Cerebellar cortex (tissue), 1 donor: ENCODE measurements at regions not wholly inside any gene's neighbourhood (a gene's known extent, or its start where the extent isn't known, plus 50 kb on each side); places are given as distances from the start of the nearest gene placed in this dataset.

Source experiments
- DNase-seq: peaks from one replicate; pipeline ENCODE4 v3.0.0-alpha.2; 2015; ENCODE audit warnings: low spot score

DNA sequence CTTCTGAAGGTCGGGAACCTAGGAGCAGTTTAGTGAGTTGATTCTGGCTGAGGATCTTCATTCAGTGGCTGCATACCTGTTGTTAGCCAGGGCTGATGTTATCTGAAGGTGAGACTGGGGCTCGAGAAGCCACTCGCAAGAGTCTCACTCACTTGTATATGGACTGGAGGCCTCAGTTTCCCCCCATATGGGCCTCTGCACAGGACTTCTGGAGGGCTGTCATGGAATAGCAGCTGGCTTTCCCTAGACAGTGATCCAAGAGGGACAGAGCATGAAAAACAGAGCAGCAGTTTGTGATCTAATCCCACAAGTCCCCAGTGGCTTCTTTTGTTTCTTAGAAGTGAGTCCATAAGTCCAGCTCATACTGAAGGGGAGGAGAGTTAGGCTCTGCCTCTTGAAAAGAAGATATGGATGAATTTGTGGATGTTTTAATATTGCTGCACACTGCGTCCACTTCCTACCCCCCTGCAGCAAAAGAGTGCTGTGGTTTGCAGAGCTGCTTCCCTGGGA is 623.4 kb downstream of the CDH26 start:
- no peak for DNase-seq

DNA sequence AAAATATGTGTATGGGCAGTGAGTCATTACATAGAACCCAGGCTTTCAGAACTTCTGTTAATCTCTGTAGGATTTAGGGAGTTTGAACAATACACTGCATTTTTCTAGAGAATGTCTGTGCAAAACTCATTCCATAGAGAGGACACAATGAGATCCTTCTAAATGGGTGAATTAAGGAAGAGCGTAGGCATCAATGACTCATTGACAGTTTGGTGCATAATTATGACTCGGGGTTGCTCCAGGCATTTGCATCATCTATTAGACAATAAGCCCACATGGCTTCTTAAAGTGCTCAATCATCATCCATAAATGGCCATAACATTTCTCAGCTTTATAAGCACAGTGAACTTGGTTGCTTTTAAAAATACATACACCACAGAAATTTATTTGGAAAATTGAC is 625.5 kb downstream of the CDH26 start:
- DNase-seq, result no peak

GRCh38 chr20:60584221-60584620 is 626.0 kb downstream of the CDH26 start:
- DNase-seq, result no peak

GRCh38 chr20:60585651-60586050 is 627.4 kb downstream of the CDH26 start:
- DNase-seq, result no peak

GRCh38 chr20:60586269-60587050 is 628.2 kb downstream of the CDH26 start:
- DNase-seq, result peak; percentile 27

- no peak for DNase-seq
Observed at GRCh38 chr20:60587986-60588385, 629.8 kb downstream of the CDH26 start.

- DNase-seq, result no peak
Observed at GRCh38 chr20:60589623-60590022, 631.4 kb downstream of the CDH26 start.

DNA sequence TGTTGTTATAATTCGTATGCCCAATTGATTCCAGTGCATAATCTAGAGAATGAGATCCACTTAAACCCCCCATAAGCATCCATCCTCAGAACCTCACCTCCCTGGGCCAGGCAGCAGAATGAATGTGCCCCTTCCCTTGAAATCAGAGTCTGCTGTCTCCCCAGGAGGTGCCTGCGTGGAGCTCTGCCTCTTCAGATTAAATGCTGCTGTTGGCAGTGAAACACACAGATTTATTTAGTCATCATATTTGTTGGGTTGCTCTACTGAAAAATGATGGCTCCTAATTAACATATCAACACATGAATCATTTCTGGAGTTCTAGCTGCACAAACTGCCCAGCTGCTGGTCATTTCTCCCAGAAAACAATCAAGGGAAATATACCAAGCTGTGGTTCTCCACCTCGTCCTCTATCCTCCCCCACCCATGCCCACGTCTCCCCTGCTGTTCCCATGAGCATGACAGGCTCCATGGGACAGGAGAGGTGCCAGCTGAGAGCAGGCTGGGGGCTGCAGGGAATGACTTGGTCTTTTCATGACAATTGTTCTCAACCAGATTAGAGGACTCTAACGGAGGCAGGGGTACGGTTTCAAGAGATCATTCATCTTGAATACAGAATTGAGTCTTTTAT is 633.1 kb downstream of the CDH26 start:
- no peak for DNase-seq

GRCh38 chr20:60598528-60598927 is 640.3 kb downstream of the CDH26 start:
- DNase-seq, result no peak

GRCh38 chr20:60599381-60599780 is 641.2 kb downstream of the CDH26 start:
- DNase-seq, result no peak

DNA sequence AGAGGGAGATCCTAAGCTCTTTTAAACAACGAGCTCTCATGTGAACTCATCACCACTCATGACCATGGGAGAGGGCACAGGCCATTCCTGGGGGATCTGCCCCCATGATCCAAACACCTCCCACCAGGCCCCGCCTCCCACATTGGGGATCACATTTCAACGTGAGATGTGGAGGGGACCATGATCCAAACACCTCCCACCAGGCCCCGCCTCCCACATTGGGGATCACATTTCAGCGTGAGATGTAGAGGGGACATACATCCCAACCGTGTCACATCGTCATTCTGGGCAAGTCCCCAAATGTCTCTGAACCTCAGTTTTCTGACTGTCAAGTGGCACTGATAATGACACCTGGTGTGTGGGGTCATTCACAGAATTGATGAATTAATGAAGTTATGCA is 641.8 kb downstream of the CDH26 start:
- no peak for DNase-seq

- DNase-seq, result no peak
Observed at GRCh38 chr20:60624066-60624465, 628.0 kb upstream of the CDH4 start.

DNA sequence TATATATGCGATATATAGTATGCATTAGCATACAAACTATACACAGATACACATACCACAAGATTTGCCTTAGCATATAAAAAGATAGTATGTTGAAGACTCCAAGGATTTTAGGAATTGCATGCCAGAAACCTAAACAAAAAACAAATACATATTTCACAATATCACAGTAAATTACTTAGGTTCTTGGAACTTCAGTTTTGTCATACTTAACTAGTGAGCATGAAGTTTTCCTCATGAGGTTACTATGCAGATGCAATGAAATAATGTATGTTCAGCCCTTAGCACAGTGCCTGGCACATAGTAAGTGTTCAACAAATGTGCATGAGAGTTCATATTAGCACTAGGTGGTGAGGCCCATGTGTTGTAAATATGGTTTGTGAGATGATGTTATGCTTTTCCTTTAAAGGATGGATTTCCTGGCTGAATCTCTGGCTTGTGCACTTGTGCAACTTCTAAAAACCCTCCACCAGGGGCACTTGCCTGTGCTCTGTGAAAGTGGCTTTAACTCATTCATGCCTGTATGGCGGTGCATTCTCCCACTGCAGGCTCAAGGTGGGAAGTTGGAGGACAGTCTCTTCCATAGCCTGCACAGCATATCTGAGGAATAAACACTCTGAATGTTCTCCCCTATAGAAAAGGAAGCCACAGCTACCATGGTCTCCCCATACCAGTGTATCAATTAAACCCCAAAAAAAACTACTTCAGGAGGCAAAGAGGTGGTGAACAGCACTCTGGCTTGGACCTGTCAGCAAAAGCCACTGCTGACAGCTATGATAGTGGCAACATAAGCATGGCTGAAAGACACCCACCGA is 624.1 kb upstream of the CDH4 start:
- DNase-seq, result no peak

- no peak for DNase-seq
Observed at GRCh38 chr20:60628749-60629148, 623.3 kb upstream of the CDH4 start.

GRCh38 chr20:60629206-60629605 is 622.9 kb upstream of the CDH4 start:
- DNase-seq, result no peak

DNA sequence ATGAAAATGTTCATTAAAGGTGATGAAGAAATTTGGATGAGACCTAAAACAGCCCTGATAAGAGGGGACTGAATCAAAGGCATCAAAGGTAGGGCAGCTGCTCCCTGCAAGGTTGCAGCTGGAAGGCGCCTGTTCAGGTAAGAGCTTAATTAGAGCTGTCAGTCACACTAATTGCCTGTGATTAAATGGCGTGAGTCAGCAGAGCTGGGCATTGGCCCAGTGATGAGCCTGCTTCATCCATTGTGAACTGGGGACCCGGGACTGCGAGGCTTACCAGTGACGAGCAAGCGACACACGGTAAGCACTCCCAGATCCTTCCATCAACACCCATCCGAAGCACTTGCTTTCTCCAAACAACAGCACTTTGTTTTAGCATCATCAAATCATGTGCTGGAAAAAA is 621.5 kb upstream of the CDH4 start:
- DNase-seq, result no peak

DNA sequence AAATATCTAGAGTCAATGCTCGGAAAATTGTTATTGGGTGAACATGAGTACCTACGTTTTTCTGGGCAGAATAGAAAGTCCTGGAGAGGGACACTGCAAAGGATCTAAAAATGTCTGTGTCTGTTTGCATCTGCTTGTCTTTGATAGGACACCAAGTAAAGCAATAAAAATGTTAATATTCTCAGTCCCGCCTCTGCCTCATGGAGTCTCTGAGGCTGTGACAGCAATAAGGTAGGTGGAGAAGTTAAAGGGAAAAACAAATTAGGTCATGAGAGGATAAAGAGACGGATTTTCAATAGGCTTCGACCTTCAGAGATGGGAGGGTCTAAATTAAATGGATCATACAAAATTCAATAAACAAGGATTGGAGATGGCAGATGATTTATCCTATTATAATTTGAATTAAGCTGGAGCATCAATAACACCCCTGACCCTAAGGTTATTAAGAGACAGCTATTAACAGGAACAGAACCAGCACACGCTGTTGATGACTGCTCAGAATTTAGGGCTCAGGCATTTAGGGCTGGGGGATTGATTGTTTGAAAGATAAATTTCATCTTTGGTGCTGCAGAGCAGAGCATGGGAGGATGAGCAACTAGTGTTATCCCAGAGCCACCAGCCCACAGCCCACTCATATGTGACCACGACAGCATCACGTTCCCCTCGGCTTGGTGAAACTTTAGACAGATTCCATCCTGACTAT is 620.3 kb upstream of the CDH4 start:
- no peak for DNase-seq

DNA sequence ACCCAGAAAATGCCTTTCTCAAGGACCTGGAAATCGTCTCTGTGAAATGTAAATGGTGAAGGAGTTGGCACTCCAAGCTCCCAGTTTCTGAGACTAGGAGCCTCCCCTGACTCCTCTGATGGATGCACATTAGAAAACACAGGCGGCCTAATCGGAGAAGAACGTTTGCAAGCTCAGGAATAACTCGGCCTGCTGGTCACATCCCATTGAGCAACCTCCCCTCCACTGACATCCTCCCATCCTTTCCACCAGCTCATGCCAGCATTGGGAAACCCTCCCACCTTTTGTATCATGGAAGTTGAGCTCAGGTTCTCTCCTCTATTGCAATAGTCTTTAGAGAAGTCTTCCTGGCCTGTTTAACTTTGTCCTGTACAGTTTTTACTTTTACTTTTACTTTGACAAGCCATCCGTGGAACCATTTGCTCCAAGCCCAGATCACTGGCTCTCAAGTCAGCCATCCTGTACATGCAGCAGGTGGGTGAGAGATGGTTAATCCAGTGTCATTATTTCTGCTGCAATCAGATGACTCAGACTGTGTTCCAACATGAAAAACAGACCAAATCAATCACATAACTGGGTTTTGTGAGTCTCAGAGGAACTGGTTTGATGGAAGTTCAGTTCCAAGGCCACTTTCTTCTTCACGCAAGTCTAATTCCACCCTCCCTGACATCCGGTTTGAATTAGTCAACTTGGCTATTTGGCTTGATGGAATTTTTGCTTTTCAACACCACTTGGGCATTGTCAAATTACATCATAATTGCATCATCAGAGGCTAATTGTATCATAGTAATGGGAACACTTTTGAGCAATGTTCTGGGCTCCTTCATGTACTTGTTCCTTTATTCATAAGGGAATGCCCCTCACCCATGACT is 619.4 kb upstream of the CDH4 start:
- DNase-seq, result no peak

DNA sequence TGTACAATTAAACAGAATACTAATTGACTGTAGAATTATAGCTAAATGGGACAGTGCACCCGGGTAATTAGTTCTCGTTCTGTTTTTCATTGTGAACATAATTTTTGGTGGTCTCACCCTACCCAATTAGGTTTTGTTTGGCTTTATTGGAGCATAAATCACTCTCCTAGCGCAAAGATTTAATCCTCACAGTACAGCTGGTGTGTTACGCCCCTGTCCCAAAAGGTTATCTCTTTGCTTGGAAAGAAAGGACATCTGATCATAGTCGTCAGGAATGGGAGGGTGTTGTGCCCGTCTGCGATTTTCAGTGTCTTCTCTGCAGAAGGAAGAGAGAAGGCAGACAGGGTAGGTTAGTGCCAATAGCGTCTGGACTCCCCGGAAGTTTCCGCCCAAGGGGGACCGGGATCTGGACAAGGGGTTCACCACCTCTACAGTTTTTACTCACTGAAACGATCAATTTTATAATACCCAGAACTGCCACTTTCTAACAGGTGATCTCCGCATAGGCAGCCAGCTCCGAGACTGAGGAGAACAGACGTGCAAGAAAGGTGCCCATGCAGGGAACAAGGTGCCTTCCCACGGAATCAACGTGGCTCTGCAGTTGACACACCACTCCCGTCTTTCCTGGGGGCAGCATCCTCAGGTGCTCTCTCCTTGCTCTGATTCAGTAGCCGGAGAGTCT is 617.4 kb upstream of the CDH4 start:
- no peak for DNase-seq

DNA sequence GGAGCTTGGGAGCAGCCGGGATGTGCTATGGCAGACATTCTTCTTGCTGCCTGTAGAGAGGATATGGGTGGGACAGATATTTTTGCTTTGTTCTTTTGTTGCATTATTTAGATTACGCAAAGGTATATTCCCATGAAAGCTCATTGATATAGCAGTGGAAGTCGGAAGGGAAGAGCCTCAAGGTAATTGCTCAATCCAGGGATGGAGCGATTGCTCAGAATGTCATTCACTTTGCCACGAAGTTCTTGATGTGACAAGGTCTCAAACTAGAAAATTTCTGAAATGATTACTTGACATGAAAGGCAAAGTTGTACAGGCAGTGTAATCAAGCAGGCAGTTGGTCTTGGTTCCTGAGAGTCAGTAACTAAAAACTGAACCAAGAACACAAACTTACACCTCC is 615.6 kb upstream of the CDH4 start:
- DNase-seq, result no peak

DNA sequence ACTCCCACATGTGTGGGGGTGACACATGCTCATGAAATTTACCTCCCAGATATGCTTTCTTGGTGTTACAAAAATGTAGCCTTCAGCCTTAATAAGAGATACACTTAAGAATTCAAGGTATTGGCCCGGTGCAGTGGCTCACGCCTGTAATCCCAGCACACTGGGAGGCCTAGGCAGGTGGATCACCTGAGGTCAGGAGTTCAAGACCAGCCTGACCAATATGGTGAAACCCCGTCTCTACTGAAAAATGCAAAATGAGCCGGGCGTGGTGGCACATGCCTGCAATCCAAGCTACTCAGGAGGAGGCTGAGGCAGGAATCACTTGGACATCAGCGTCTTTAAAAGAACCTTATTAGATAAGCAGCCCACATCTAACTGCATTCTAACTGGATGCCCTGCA is 614.3 kb upstream of the CDH4 start:
- DNase-seq, result no peak
